ENCODE measurements at regions not wholly inside any gene's neighbourhood (a gene's known extent, or its start where the extent isn't known, plus 50 kb on each side); places are given as distances from the start of the nearest gene placed in this dataset.
"Not testable (repeated sequence)": the region's sequence is repeated elsewhere in the genome, so short reads cannot be mapped to it uniquely, and the experiment has no call there.

GRCh38 chr9:108803428-108804065, 52.2 kb downstream of the ACTL7B start:
- DNase-seq (ENCODE audit: low spot score) = no peak

GRCh38 chr9:108802967-108803366, 52.8 kb downstream of the ACTL7B start:
- DNase-seq (ENCODE audit: low spot score) = no peak

- DNase-seq (ENCODE audit: low spot score) = no peak
Measured at GRCh38 chr9:108801949-108802348, 53.8 kb downstream of the ACTL7B start.

- DNase-seq (ENCODE audit: low spot score) = no peak
Measured at GRCh38 chr9:108800632-108801099, 55.1 kb downstream of the ACTL7B start.

GRCh38 chr9:108793573-108793972, 62.2 kb downstream of the ACTL7B start:
- no peak for DNase-seq (ENCODE audit: low spot score)

- DNase-seq (ENCODE audit: low spot score) = no peak
Measured at GRCh38 chr9:108789742-108790141, 66.0 kb downstream of the ACTL7B start.

- DNase-seq (ENCODE audit: low spot score) = no peak
Measured at GRCh38 chr9:108787690-108788048, 68.1 kb downstream of the ACTL7B start.

- no peak for DNase-seq (ENCODE audit: low spot score)
Measured at GRCh38 chr9:108786901-108787689, 68.7 kb downstream of the ACTL7B start.

GRCh38 chr9:108786322-108786721, 69.5 kb downstream of the ACTL7B start:
- DNase-seq (ENCODE audit: low spot score) = no peak

- DNase-seq (ENCODE audit: low spot score) = no peak
Measured at GRCh38 chr9:108784998-108785397, 70.8 kb downstream of the ACTL7B start.

GRCh38 chr9:108783731-108784495, 71.9 kb downstream of the ACTL7B start:
- DNase-seq (ENCODE audit: low spot score) = no peak

GRCh38 chr9:108783326-108783725, 72.5 kb downstream of the ACTL7B start:
- DNase-seq (ENCODE audit: low spot score) = no peak

- DNase-seq (ENCODE audit: low spot score) = no peak
Measured at GRCh38 chr9:108780942-108781734, 74.6 kb downstream of the ACTL7B start.

- no peak for DNase-seq (ENCODE audit: low spot score)
Measured at GRCh38 chr9:108779551-108780325, 76.0 kb downstream of the ACTL7B start.

- DNase-seq (ENCODE audit: low spot score) = no peak
Measured at GRCh38 chr9:108776920-108777639, 78.7 kb downstream of the ACTL7B start.

- no peak for DNase-seq (ENCODE audit: low spot score)
Measured at GRCh38 chr9:108775901-108776306, 79.9 kb downstream of the ACTL7B start.

GRCh38 chr9:108774088-108774487, 81.7 kb downstream of the ACTL7B start:
- not testable (repeated sequence) for DNase-seq (ENCODE audit: low spot score)

GRCh38 chr9:108772301-108772894, 83.4 kb downstream of the ACTL7B start:
- DNase-seq (ENCODE audit: low spot score) = no peak

- no peak for DNase-seq (ENCODE audit: low spot score)
Measured at GRCh38 chr9:108768744-108769143, 87.0 kb downstream of the ACTL7B start.

GRCh38 chr9:108766626-108767161, 89.1 kb downstream of the ACTL7B start:
- no peak for DNase-seq (ENCODE audit: low spot score)
